ENCODE measurements at regions not wholly inside any gene's neighbourhood (a gene's known extent, or its start where the extent isn't known, plus 50 kb on each side); places are given as distances from the start of the nearest gene placed in this dataset.

DNA sequence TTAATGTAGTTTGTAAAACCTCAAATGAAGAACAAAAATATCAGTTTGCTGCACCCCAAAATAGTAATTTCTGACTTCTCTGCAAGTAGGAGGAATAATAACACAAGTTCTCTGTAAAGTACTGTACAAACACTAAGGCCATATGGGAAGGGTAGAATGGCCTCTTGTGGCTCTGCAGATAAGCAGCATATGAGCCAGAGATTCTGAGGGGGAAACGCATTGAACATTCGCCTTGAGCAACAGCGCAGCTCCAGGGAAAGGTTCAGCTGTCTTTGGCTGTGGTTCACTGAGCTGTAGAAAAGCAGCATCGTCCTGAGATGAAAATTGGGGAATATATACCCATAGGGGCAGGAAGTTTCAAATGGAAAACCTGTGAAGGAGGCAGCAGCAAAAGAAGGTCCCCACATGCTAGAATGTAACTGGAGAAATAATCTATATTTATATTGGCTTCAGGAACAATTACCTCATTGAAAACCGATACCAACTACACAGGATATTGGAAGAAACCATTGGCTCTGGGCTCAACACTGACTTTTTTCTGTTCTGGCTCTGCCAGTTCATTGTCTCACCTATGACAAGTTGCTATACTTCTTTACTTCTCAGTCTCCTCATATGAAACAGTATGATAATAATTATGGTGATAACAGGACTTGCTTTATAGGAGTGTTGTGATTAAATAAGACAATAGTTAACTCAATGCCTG lies 357.6 kb upstream of the CPEB2 start (continued):
- TF ChIP-seq KDM4A (IDR thresholded peaks at IDR 0.05; ENCODE audit: low read depth, low read length, severe bottlenecking) (no peak), SIX5 (IDR thresholded peaks at IDR 0.05; ENCODE audit: low read depth, low read length) (no peak), RFX5 (IDR thresholded peaks at IDR 0.05; ENCODE audit: borderline replicate concordance, low read depth, low read length) (no peak)

Data from H1 (cell line).